ENCODE measurements at regions not wholly inside any gene's neighbourhood (a gene's known extent, or its start where the extent isn't known, plus 50 kb on each side); places are given as distances from the start of the nearest gene placed in this dataset.

- no peaks in the 10 kb centered on the region for H3K79me2 ChIP-seq (ENCODE audit: control insufficient read depth, insufficient read depth, low read length)
- ChIA-PET POLR2A (no interaction called here), CTCF (no interaction called here)
- no peaks in the 10 kb centered on the region for H3K9me3 ChIP-seq (ENCODE audit: control extremely low read depth in 1 of 3, control insufficient read depth in 2 of 3, insufficient read depth in 1 of 3, low read length in 2 of 3)
- 57% methylated on average over 2 of the region's 2 CpGs for WGBS (ENCODE audit: insufficient coverage)
- no peak overlapping the region for H3K4me3 ChIP-seq (ENCODE audit: control extremely low read depth in 1 of 5, extremely low read depth in 1 of 5, insufficient read depth in 1 of 5, low read depth in 2 of 5, low read length in 4 of 5)
- Mint-ChIP-seq H3K27ac (no peak overlapping the region), H3K9me3 (ENCODE audit: insufficient read depth) (no peaks in the 10 kb centered on the region), H3K4me1 (no peaks in the 10 kb centered on the region), H3K4me3 (no peak overlapping the region), H3K27me3 (peaks cover 4% of the 10 kb centered on the region)
- no peak overlapping the region for H3K27ac ChIP-seq (ENCODE audit: low read length in 2 of 2)
- no peaks in the 10 kb centered on the region for H3K27me3 ChIP-seq (replicated peaks in 1 of 4; ENCODE audit: control extremely low read depth in 1 of 4, control insufficient read depth in 3 of 4, insufficient read depth in 4 of 4, low read length in 3 of 4)
- H3K36me3 ChIP-seq (replicated peaks in 1 of 2; ENCODE audit: control extremely low read depth in 1 of 2, control insufficient read depth in 1 of 2, extremely low read depth in 1 of 2, insufficient read depth in 2 of 2, low read length in 1 of 2), result no peaks in the 10 kb centered on the region
- TF ChIP-seq CTCF (IDR thresholded peaks at IDR 0.05), result no peak
- TF ChIP-seq EZH2 (IDR thresholded peaks at IDR 0.05; ENCODE audit: borderline replicate concordance, insufficient read depth, low read depth, low read length, poor library complexity, severe bottlenecking), result no peak
- H4K20me1 ChIP-seq (ENCODE audit: control insufficient read depth, insufficient read depth, low read length, poor library complexity, severe bottlenecking), result no peaks in the 10 kb centered on the region
- intact Hi-C loops (cut with micrococcal nuclease), result no loop called here
- DNase-seq (no peak), ATAC-seq (ENCODE audit: low read depth) (no peak)
- no peak overlapping the region for H3K4me2 ChIP-seq (replicated peaks; ENCODE audit: low read depth, low read length, poor library complexity, severe bottlenecking)
- H3K4me1 ChIP-seq (ENCODE audit: control insufficient read depth in 2 of 2, insufficient read depth in 2 of 2, low read length in 2 of 2), result no peaks in the 10 kb centered on the region
- no peak overlapping the region for H2AFZ ChIP-seq (ENCODE audit: insufficient read depth, low read depth, low read length, poor library complexity, severe bottlenecking)
- H3K9ac ChIP-seq (ENCODE audit: low read length), result no peak overlapping the region
Observed at GRCh38 chr6:53998303-53998702, 112.9 kb upstream of the MLIP start.

- no peak overlapping the region for H3K27ac ChIP-seq (ENCODE audit: low read length in 2 of 2)
- intact Hi-C loops (cut with micrococcal nuclease), result no loop called here
- no peak overlapping the region for H3K9ac ChIP-seq (ENCODE audit: low read length)
- H2AFZ ChIP-seq (ENCODE audit: insufficient read depth, low read depth, low read length, poor library complexity, severe bottlenecking), result no peak overlapping the region
- H4K20me1 ChIP-seq (ENCODE audit: control insufficient read depth, insufficient read depth, low read length, poor library complexity, severe bottlenecking), result no peaks in the 10 kb centered on the region
- ATAC-seq (ENCODE audit: low read depth) (no peak), DNase-seq (no peak)
- peaks cover 4% of the 10 kb centered on the region for H3K27me3 Mint-ChIP-seq
- WGBS (ENCODE audit: insufficient coverage), result 89% methylated on average over 3 of the region's 8 CpGs
- H3K4me3 ChIP-seq (ENCODE audit: control extremely low read depth in 1 of 5, extremely low read depth in 1 of 5, insufficient read depth in 1 of 5, low read depth in 2 of 5, low read length in 4 of 5), result no peak overlapping the region
- H3K9me3 ChIP-seq (ENCODE audit: control extremely low read depth in 1 of 3, control insufficient read depth in 2 of 3, insufficient read depth in 1 of 3, low read length in 2 of 3), result no peaks in the 10 kb centered on the region
- no peak for TF ChIP-seq EZH2 (IDR thresholded peaks at IDR 0.05; ENCODE audit: borderline replicate concordance, insufficient read depth, low read depth, low read length, poor library complexity, severe bottlenecking)
- no peak for TF ChIP-seq CTCF (IDR thresholded peaks at IDR 0.05)
- no peaks in the 10 kb centered on the region for H3K4me1 Mint-ChIP-seq
- H3K4me2 ChIP-seq (replicated peaks; ENCODE audit: low read depth, low read length, poor library complexity, severe bottlenecking), result no peak overlapping the region
- no peaks in the 10 kb centered on the region for H3K9me3 Mint-ChIP-seq (ENCODE audit: insufficient read depth)
- no peaks in the 10 kb centered on the region for H3K4me1 ChIP-seq (ENCODE audit: control insufficient read depth in 2 of 2, insufficient read depth in 2 of 2, low read length in 2 of 2)
- POLR2A ChIA-PET, result no interaction called here
- no peak overlapping the region for H3K27ac Mint-ChIP-seq
- no peak overlapping the region for H3K4me3 Mint-ChIP-seq
- CTCF ChIA-PET, result no interaction called here
- H3K36me3 ChIP-seq (replicated peaks in 1 of 2; ENCODE audit: control extremely low read depth in 1 of 2, control insufficient read depth in 1 of 2, extremely low read depth in 1 of 2, insufficient read depth in 2 of 2, low read length in 1 of 2), result no peaks in the 10 kb centered on the region
- H3K27me3 ChIP-seq (replicated peaks in 1 of 4; ENCODE audit: control extremely low read depth in 1 of 4, control insufficient read depth in 3 of 4, insufficient read depth in 4 of 4, low read length in 3 of 4), result no peaks in the 10 kb centered on the region
- H3K79me2 ChIP-seq (ENCODE audit: control insufficient read depth, insufficient read depth, low read length), result no peaks in the 10 kb centered on the region
Observed at GRCh38 chr6:53999088-53999755, 112.0 kb upstream of the MLIP start.

Data from B cell (primary cell).